ENCODE measurements at regions not wholly inside any gene's neighbourhood (a gene's known extent, or its start where the extent isn't known, plus 50 kb on each side); places are given as distances from the start of the nearest gene placed in this dataset.

DNA sequence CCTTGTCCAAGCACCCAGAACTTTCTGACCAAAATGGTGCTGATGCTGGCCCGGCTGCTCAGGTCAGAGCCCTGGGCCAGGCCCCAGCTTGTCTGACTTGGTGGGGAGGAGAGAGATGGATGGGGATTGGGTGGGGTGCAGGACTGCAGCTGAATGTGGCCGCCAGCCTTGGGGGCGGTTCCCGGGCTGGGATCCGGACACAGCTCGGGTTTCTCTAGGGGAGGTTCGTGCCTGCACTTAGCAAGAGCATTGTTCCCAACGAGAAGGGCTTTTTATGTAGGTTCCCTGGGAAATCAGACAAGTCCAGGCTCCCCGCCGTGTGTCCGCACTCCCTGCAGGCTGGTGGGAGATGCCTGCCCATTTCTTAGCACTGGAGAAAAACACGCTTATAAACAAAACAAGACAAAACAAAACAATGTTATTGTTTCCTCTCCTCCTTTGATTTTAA is 50.5 kb upstream of the HS6ST1 start:
- peaks cover 0 to 3% of the 10 kb centered on the region in 2 experiments; a peak in 1 of 5 replicates for H3K4me1 ChIP-seq (replicated peaks in 1 of 2; ENCODE audit: control insufficient read depth in 2 of 2, insufficient read depth in 2 of 2, low read length in 2 of 2)
- H3K27ac ChIP-seq (ENCODE audit: extremely low read depth, low read depth, low read length) = no peak overlapping the region
- ATAC-seq (no peak), FAIRE-seq (no peak), DNase-seq (ENCODE audit: extremely low read depth in 1 of 4, low spot score in 3 of 4) (no peak)
- BruUV-seq (replicated peaks) = no TSS peak
- H3K36me3 ChIP-seq (ENCODE audit: control insufficient read depth, insufficient read depth, low read length) = no peaks in the 10 kb centered on the region
- H3K9me3 ChIP-seq (replicated peaks; ENCODE audit: control insufficient read depth, insufficient read depth, low read depth, low read length) = no peaks in the 10 kb centered on the region
- no peak overlapping the region for H3K9ac ChIP-seq (ENCODE audit: insufficient read depth in 1 of 2, low read depth in 2 of 2, low read length in 2 of 2)
- no peaks in the 10 kb centered on the region for H3K9me1 ChIP-seq (ENCODE audit: control insufficient read depth, insufficient read depth, low read length)
- H3K4me2 ChIP-seq (ENCODE audit: insufficient read depth, low read length) = no peak overlapping the region
- no peaks in the 10 kb centered on the region for H3K79me2 ChIP-seq (ENCODE audit: control insufficient read depth, insufficient read depth, low read length)
- TF ChIP-seq ZNF57 (CRISPR knock-in tag; IDR thresholded peaks at IDR 0.05) (no peak), MCM3 (IDR thresholded peaks at IDR 0.05) (no peak), FOS (IDR thresholded peaks at IDR 0.05; ENCODE audit: extremely low read depth, insufficient read length) (no peak), ZNF445 (CRISPR knock-in tag; IDR thresholded peaks at IDR 0.05; ENCODE audit: low read depth) (no peak), TBL1XR1 (IDR thresholded peaks at IDR 0.05; ENCODE audit: low read length in 2 of 2) (no peak), DDX20 (tag; IDR thresholded peaks at IDR 0.05; ENCODE audit: low read depth) (no peak), BCLAF1 (IDR thresholded peaks at IDR 0.05; ENCODE audit: borderline replicate concordance in 1 of 2, control insufficient read depth in 1 of 2, low read depth in 2 of 2, low read length in 1 of 2) (no peak), ZNF586 (CRISPR knock-in tag; conservative IDR thresholded peaks at IDR 0.05) (no peak), E2F8 (IDR thresholded peaks at IDR 0.05; ENCODE audit: low read depth, partially characterized antibody) (no peak), ZNF76 (CRISPR knock-in tag; IDR thresholded peaks at IDR 0.05; ENCODE audit: borderline replicate concordance) (no peak), NFIC (IDR thresholded peaks at IDR 0.05) (no peak)
- 15% methylated on average over 12 of the region's 12 CpGs for WGBS (ENCODE audit: insufficient coverage, low coverage, missing lambda C conversion rate)
- H3K27me3 ChIP-seq (ENCODE audit: control insufficient read depth in 2 of 2, insufficient read depth in 2 of 2, low read length in 2 of 2) = peaks cover 13 to 84% of the 10 kb centered on the region in 2 experiments
- H2AFZ ChIP-seq (ENCODE audit: low read depth, low read length) = no peak overlapping the region
- 0 out of 2 replicates have a peak, but pooled peaks cover 3% of the 10 kb centered on the region for H4K20me1 ChIP-seq (replicated peaks; ENCODE audit: control insufficient read depth, insufficient read depth, low read length)
- ChIA-PET CTCF (ENCODE audit: low intra/inter-chr PET ratio) (no interaction called here), POLR2A (interaction anchor here (0.6 kb wide), 1 partner anchor 18 kb away, joined by 4 read pairs; no protein-coding TSS in a partner anchor)
- in situ Hi-C loops (cut with MboI) = no loop called here
- intact Hi-C loops (cut with micrococcal nuclease) = no loop called here
- H3K4me3 ChIP-seq = no peak overlapping the region
